H1 (cell line): ENCODE measurements at regions not wholly inside any gene's neighbourhood (a gene's known extent, or its start where the extent isn't known, plus 50 kb on each side); places are given as distances from the start of the nearest gene placed in this dataset.

Source experiments
- CTCF ChIA-PET: fragments of 300-600 bp; sonication (Branson Sonifier 250); formaldehyde crosslinking; loops from one replicate; lab custom pipeline; 2021; ENCODE audit not compliant: partially characterized antibody; lab: Charles Lee
- POLR2A ChIA-PET: fragments of 300-600 bp; sonication (Branson Sonifier 250); formaldehyde crosslinking; loops from one replicate; lab custom pipeline; 2021; ENCODE audit warnings: inconsistent platforms; ENCODE audit not compliant: partially characterized antibody; lab: Charles Lee
- DNase-seq, 2 experiments: peaks; one replicate each; pipeline versions ENCODE4 v3.0.0 to v3.0.0-alpha.2; 2010 to 2022; ENCODE audit warnings: low spot score in 2 of 2, low read depth in 1 of 2, mixed read lengths in 1 of 2
- FAIRE-seq: peaks from 2 replicates; lab custom pipeline; 2011; peaks lifted over from hg19 to GRCh38; lab: Jason Lieb, UNC
- H2AFZ ChIP-seq: 2 replicates; pipeline ENCODE4 v1.8.1; 2012; ENCODE audit warnings: low read length, inconsistent platforms
- H2AK5ac ChIP-seq: 2 replicates; pipeline ENCODE4 v1.6.1; 2013; ENCODE audit warnings: low read depth, low read length
- H2BK120ac ChIP-seq: replicated peaks from 2 replicates; pipeline ENCODE3; 2013; ENCODE audit warnings: low read depth, low read length, inconsistent platforms
- H2BK12ac ChIP-seq: 2 replicates; pipeline ENCODE4 v1.6.1; 2013; ENCODE audit warnings: low read depth, low read length
- H2BK15ac ChIP-seq: 2 replicates; pipeline ENCODE4 v1.6.1; 2013; ENCODE audit warnings: low read length
- H2BK20ac ChIP-seq: 2 replicates; pipeline ENCODE4 v1.6.1; 2013; ENCODE audit warnings: low read length
- H2BK5ac ChIP-seq: 2 replicates; pipeline ENCODE4 v1.6.1; 2013; ENCODE audit warnings: low read depth, low read length
- H3K14ac ChIP-seq: 2 replicates; pipeline ENCODE4 v1.6.1; 2013; ENCODE audit warnings: inconsistent platforms; ENCODE audit not compliant: insufficient read length
- H3K18ac ChIP-seq: 2 replicates; pipeline ENCODE4 v1.6.1; 2013; ENCODE audit warnings: low read length; ENCODE audit errors: extremely low read depth
- H3K23ac ChIP-seq: 2 replicates; pipeline ENCODE4 v1.6.1; 2013; ENCODE audit warnings: inconsistent platforms; ENCODE audit not compliant: insufficient read length
- H3K23me2 ChIP-seq: 2 replicates; pipeline ENCODE4 v1.6.1; 2013; ENCODE audit warnings: low read depth, low read length
- H3K27ac ChIP-seq: 2 replicates; pipeline ENCODE4 v1.6.1; 2011; ENCODE audit warnings: low read depth, low read length, inconsistent platforms
- H3K27me3 ChIP-seq, 4 experiments: replicated peaks in 1 of 4; 1 replicate in 1 of 4; 2 replicates in 3 of 4; pipeline versions ENCODE4 v1.6.1 to v1.8.1; 2011 to 2013; ENCODE audit warnings: low read length in 3 of 4, mild to moderate bottlenecking in 3 of 4, inconsistent platforms in 2 of 4, mixed read lengths in 2 of 4, moderate library complexity in 1 of 4; ENCODE audit not compliant: control insufficient read depth in 3 of 4, insufficient read depth in 3 of 4; ENCODE audit errors: extremely low read depth in 1 of 4
- H3K36me3 ChIP-seq, 4 experiments: 2 replicates each; pipeline versions ENCODE4 v1.6.1 to v1.8.1; 2011 to 2013; ENCODE audit warnings: mild to moderate bottlenecking in 4 of 4, low read length in 3 of 4, moderate library complexity in 2 of 4, control low read depth in 1 of 4, inconsistent platforms in 1 of 4; ENCODE audit not compliant: insufficient read depth in 4 of 4, control insufficient read depth in 2 of 4
- H3K4ac ChIP-seq: replicated peaks from 2 replicates; pipeline ENCODE3; 2013; ENCODE audit warnings: low read length, low read depth, mixed read lengths, inconsistent platforms; ENCODE audit not compliant: insufficient read length
- H3K4me1 ChIP-seq, 4 experiments: replicated peaks in 1 of 4; 1 replicate in 1 of 4; 2 replicates in 3 of 4; pipeline versions ENCODE4 v1.6.1 to v1.8.1; 2011 to 2013; ENCODE audit warnings: low read length in 3 of 4, inconsistent platforms in 2 of 4, mixed read lengths in 1 of 4; ENCODE audit not compliant: insufficient read depth in 4 of 4, control insufficient read depth in 3 of 4
- H3K4me2 ChIP-seq, 2 experiments: 2 replicates each; pipeline versions ENCODE4 v1.6.1 to v1.8.1; 2011 to 2013; ENCODE audit warnings: low read depth in 2 of 2, low read length in 2 of 2, control low read depth in 1 of 2, inconsistent platforms in 1 of 2, mild to moderate bottlenecking in 1 of 2; ENCODE audit not compliant: insufficient read depth in 1 of 2
- H3K4me3 ChIP-seq, 4 experiments: fragments of 200-600, 300-600 bp in 1 of 4; sonication (generic), shearing (Covaris generic), sonication (Bioruptor Twin) in 1 of 4; 2 replicates each; pipeline versions ENCODE4 v1.5.1 to v1.8.1; 2011 to 2016; ENCODE audit warnings: low read length in 4 of 4, low read depth in 3 of 4, control low read depth in 2 of 4, inconsistent platforms in 2 of 4, mild to moderate bottlenecking in 2 of 4, mixed read lengths in 1 of 4, moderate library complexity in 1 of 4; ENCODE audit not compliant: insufficient read depth in 2 of 4; ENCODE audit errors: extremely low read depth in 1 of 4
- H3K56ac ChIP-seq: replicated peaks from 2 replicates; pipeline ENCODE3; 2013; ENCODE audit warnings: low read depth, mild to moderate bottlenecking, mixed read lengths, low read length, inconsistent platforms; ENCODE audit not compliant: insufficient read length
- H3K79me1 ChIP-seq: 2 replicates; pipeline ENCODE4 v1.6.1; 2013; ENCODE audit warnings: low read depth, low read length, control low read depth
- H3K79me2 ChIP-seq, 2 experiments: 2 replicates each; pipeline versions ENCODE4 v1.6.1 to v1.8.1; 2012 to 2013; ENCODE audit warnings: low read length in 2 of 2, mild to moderate bottlenecking in 2 of 2, inconsistent platforms in 1 of 2; ENCODE audit not compliant: insufficient read depth in 2 of 2, control insufficient read depth in 1 of 2
- H3K9ac ChIP-seq, 4 experiments: replicated peaks in 1 of 4; 1 replicate in 1 of 4; 2 replicates in 3 of 4; pipeline versions ENCODE4 v1.6.1 to v1.8.1; 2011 to 2013; ENCODE audit warnings: low read depth in 3 of 4, low read length in 3 of 4, control low read depth in 2 of 4, mild to moderate bottlenecking in 2 of 4, moderate library complexity in 2 of 4, inconsistent platforms in 1 of 4; ENCODE audit errors: extremely low read depth in 1 of 4
- H3K9me3 ChIP-seq, 2 experiments: 2 replicates each; pipeline versions ENCODE4 v1.6.1 to v1.8.1; 2012 to 2013; ENCODE audit warnings: mild to moderate bottlenecking in 2 of 2, moderate library complexity in 2 of 2, control low read depth in 1 of 2, inconsistent platforms in 1 of 2, low read depth in 1 of 2, low read length in 1 of 2, mixed read lengths in 1 of 2; ENCODE audit not compliant: insufficient read depth in 2 of 2
- H4K20me1 ChIP-seq, 2 experiments: replicated peaks in 1 of 2; 2 replicates each; pipeline versions ENCODE3 to v1.8.1; 2011 to 2013; ENCODE audit warnings: inconsistent platforms in 2 of 2, low read length in 2 of 2, mild to moderate bottlenecking in 1 of 2; ENCODE audit not compliant: insufficient read depth in 2 of 2, control insufficient read depth in 1 of 2
- H4K5ac ChIP-seq: 2 replicates; pipeline ENCODE4 v1.6.1; 2013; ENCODE audit warnings: low read length, low read depth, mixed read lengths, inconsistent platforms; ENCODE audit not compliant: insufficient read length
- H4K8ac ChIP-seq: 2 replicates; pipeline ENCODE4 v1.8.0; 2013; ENCODE audit warnings: mild to moderate bottlenecking, moderate library complexity, low read length, inconsistent platforms; ENCODE audit not compliant: insufficient read depth; ENCODE audit errors: extremely low read depth
- H4K91ac ChIP-seq: replicated peaks from 2 replicates; pipeline ENCODE3; 2013; ENCODE audit warnings: low read length, mixed read lengths, inconsistent platforms; ENCODE audit not compliant: insufficient read length
- GABPA ChIP-seq: IDR thresholded peaks from 2 replicates; pipeline ENCODE4 v1.6.1; 2011; ENCODE audit warnings: mild to moderate bottlenecking, low read length, moderate library complexity, borderline replicate concordance; ENCODE audit not compliant: insufficient read depth
- SP1 ChIP-seq: IDR thresholded peaks from 2 replicates; pipeline ENCODE4 v1.6.1; 2011; ENCODE audit warnings: low read depth, low read length
- USF2 ChIP-seq: IDR thresholded peaks from 2 replicates; pipeline ENCODE4 v1.6.1; 2011; ENCODE audit warnings: low read length, improper control_type of control experiment
- WGBS, 2 experiments: shearing (Covaris generic) in 1 of 2; methylation state at CpG; one replicate each; pipeline versions ENCODE4 v1.1.6 to v1.1.7; 2013 to 2015; ENCODE audit warnings: low lambda C conversion rate in 2 of 2, mixed read lengths in 2 of 2, inconsistent platforms in 1 of 2, low coverage in 1 of 2, missing lambda C conversion rate in 1 of 2; ENCODE audit not compliant: insufficient replicate concordance in 2 of 2, insufficient coverage in 1 of 2, insufficient read length in 1 of 2; ENCODE audit errors: extremely low coverage in 1 of 2, missing lambda C conversion rate in 1 of 2; 5-methylcytosine and 5-hydroxymethylcytosine counted together

- Histone ChIP-seq H3K9me3 (no peaks in the 10 kb centered on the region), H2BK5ac (no peak overlapping the region), H4K5ac (no peak overlapping the region), H3K56ac (no peak overlapping the region), H3K4me1 (no peaks in the 10 kb centered on the region), H2BK20ac (no peak overlapping the region), H2BK15ac (no peak overlapping the region), H3K79me1 (no peaks in the 10 kb centered on the region), H3K23me2 (no peaks in the 10 kb centered on the region; the same call in 1 of the 2 replicates), H2AFZ (no peak overlapping the region), H4K8ac (no peak overlapping the region), H3K27me3 (no peaks in the 10 kb centered on the region), H3K27ac (no peak overlapping the region), H3K4ac (no peak overlapping the region), H3K79me2 (no peaks in the 10 kb centered on the region), H2BK12ac (no peak overlapping the region), H3K18ac (no peak overlapping the region), H2BK120ac (no peak overlapping the region), H3K36me3 (no peaks in the 10 kb centered on the region), H3K14ac (no peak overlapping the region), H3K4me3 (no peak overlapping the region), H3K4me2 (no peak overlapping the region), H3K9ac (no peak overlapping the region), H3K23ac (no peak overlapping the region), H4K20me1 (no peaks in the 10 kb centered on the region), H2AK5ac (no peak overlapping the region), H4K91ac (no peak overlapping the region)
- POLR2A ChIA-PET: interaction anchor here (1.0 kb wide), 1 partner anchor 25 kb away, joined by 3 read pairs; no protein-coding TSS in a partner anchor
- DNase-seq (no peak), FAIRE-seq (no peak)
- CTCF ChIA-PET: interaction anchor here (0.7 kb wide), 1 partner anchor 12 kb away, joined by 3 read pairs; no protein-coding TSS in a partner anchor
- 98% methylated on average over 2 of the region's 2 CpGs; no CpG with 5 or more reads in 1 of the 2 experiments for WGBS, 2 experiments
- TF ChIP-seq GABPA (no peak), SP1 (no peak), USF2 (no peak)
These were observed 384.6 kb upstream of the CITED2 start for GRCh38 chr6:139759086-139759485.
